VCaP (cell line): ENCODE measurements at regions not wholly inside any gene's neighbourhood (a gene's known extent, or its start where the extent isn't known, plus 50 kb on each side); places are given as distances from the start of the nearest gene placed in this dataset.

Source experiments
- H3K27ac ChIP-seq: fragments of 450-650 bp; 2 replicates; pipeline ENCODE4 v1.5.1; 2017
- TF ChIP-seq, protein P1 (sequence below): fragments of 450-650 bp; conservative IDR thresholded peaks from 2 replicates; pipeline ENCODE4 v1.5.1; 2017; ENCODE audit warnings: mild to moderate bottlenecking, moderate library complexity

DNA sequence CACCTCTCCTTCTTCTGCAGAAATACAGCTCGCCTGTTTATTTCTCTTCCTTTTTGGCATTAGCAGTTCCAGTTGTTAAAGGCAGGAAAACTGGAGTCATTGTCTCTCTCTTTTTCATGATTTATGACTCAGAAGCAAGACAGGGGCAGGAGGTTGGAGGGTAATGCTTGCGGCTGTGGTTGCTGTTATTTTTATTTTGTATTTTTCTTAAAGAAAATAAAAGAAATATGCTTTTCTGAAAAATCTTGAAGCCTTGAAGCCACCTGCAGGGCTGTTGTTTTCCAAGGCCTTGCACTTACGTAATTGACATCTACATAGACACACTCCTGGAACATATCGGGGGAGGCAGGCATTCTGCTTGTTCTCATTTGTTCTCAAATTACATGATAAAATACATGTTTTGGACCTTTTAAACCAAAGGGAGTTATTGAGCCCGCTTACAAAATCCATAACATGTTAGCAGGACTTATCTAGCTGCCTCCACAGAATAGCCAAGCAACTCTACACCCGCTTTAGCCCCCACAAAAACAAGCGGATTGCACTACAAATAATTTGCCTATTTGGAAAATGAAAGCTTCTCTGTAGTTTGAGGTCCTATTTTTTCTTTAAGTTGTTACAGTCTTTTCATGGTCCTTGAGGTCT lies 1004.6 kb upstream of the NR2F2 start:
- no peak overlapping the region for H3K27ac ChIP-seq
- TF ChIP-seq, protein P1, sequence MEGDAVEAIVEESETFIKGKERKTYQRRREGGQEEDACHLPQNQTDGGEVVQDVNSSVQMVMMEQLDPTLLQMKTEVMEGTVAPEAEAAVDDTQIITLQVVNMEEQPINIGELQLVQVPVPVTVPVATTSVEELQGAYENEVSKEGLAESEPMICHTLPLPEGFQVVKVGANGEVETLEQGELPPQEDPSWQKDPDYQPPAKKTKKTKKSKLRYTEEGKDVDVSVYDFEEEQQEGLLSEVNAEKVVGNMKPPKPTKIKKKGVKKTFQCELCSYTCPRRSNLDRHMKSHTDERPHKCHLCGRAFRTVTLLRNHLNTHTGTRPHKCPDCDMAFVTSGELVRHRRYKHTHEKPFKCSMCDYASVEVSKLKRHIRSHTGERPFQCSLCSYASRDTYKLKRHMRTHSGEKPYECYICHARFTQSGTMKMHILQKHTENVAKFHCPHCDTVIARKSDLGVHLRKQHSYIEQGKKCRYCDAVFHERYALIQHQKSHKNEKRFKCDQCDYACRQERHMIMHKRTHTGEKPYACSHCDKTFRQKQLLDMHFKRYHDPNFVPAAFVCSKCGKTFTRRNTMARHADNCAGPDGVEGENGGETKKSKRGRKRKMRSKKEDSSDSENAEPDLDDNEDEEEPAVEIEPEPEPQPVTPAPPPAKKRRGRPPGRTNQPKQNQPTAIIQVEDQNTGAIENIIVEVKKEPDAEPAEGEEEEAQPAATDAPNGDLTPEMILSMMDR = no peak

DNA sequence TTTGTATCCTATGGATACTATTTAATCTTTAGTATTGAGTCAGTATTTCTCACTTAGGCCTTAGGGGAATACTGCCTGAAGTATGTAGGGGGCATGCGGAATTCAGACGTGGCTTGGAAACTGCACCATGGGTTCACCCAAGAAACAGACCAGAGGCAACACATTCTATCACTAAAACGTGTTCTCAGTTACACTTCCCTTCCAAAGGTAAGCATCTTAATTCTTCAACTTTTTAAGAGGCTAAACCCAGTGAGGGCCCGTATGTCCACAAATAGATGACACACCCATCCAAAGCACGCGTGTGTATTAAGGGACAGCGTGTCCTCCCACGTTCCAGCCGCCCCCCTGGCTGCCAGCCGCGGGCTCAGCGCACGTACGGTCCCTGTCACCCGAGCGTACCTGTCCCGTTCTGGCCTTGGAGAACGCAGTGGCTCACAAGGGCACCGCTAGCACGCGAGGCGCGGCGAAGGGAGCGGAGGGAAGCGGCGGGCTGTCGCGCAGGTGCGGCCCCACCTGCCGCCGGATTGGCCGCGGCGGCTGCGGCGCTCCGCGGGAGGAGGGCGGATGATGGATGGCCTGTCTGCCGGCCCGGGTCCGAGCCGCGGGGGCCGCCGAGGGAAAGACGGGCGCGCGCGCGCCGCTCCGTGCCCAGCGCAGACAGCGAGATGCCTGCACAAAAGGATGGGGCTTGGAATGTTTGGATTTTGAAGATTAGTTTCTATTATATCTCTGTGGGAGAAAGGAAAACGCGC lies 1003.9 kb upstream of the NR2F2 start:
- no peak overlapping the region for H3K27ac ChIP-seq
- TF ChIP-seq, protein P1 = no peak

DNA sequence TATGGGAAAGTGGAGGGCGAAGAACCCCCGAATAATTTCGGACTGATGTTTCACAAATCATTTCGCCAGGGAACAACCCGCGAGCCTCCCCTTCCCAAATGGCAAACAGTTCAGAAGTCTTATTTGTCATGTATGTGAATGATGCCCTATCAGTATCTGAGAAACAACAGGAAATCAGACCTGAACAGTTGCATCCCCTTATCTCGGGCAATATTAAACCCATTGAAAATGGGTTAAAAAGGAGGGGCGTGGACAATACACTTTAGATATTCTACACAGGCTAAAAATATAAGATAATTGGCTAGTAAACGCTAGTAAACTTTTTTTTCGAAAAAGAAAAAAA lies 1003.3 kb upstream of the NR2F2 start:
- TF ChIP-seq, protein P1 = no peak
- no peak overlapping the region for H3K27ac ChIP-seq

DNA sequence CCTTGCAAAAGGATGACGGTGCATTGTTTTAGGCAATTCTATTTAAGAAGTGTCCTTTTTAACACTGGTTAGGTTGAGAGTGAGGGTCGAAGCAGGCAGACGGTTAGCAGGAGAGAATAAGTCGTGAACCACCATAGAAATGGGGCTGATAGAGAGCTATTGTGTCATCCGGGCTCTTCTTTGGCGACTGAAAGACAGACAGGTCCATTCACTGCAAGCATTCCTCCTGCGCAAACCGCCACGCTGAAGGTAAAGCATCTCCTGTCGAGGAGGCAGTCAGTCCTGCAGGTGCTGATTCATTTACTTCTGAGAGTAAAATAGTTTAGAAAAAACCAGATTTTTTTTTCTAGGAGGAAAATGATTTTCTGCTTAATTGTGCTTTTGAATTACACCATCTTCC lies 1002.8 kb upstream of the NR2F2 start:
- TF ChIP-seq, protein P1 = no peak

DNA sequence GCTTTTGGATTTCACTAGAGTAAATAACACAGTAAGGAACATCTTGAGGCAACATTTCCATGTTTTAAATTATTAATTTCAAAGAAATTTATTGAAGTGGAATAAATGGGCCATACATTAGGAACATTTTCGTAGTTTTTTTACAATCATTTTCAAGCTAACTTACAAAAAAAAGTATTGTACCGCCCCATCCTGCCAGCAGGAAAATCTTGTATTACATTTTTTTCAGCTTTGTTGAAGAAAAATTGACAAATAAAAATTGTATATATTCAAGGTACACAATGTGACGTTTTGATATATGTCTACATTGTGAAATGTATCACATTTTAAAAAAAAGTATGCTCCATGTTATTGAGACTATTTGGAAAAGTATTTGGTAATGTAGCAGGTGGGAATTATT lies 1001.9 kb upstream of the NR2F2 start:
- no peak overlapping the region for H3K27ac ChIP-seq
- TF ChIP-seq, protein P1 = no peak

More for the DNA sequence above, 1002.8 kb upstream of the NR2F2 start:
- H3K27ac ChIP-seq = no peak overlapping the region

DNA sequence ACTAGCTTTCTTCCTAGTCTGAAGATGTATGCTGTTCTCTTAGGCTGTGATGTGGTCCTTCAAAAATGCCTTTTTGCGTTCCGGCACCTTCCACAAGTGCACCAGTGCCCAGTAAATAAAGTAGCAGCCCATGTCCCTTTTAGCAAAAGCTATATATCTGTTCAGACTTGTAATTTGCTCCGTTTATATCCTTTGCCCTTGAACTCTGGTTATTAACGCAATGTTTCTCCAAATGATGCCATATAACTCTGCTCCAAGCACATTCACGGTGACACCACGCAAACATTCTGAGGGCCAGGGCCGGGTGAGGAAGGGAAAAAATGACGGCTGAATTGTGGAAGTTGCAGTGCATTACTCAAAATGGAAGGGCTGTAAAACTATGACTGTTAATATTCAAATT lies 1001.1 kb upstream of the NR2F2 start:
- TF ChIP-seq, protein P1 = no peak
- H3K27ac ChIP-seq = no peak overlapping the region

DNA sequence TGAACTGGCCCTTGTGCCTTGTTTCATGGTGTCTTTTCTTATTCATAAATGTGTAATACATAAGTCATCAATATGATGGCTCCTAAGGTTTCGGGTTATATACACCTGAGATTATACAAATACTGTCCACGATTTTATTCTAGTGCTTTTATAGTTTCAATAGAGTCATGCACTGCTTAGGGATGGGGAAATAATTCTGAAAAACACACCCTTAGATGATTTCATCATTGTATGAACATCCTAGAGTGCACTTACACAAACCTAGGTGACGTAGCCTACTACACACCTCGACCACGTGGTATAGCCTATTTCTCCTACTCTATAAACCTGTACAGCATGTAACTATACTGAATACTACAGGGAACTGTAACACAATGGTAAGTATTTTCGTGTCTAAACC lies 988.8 kb upstream of the NR2F2 start:
- H3K27ac ChIP-seq = no peak overlapping the region
- TF ChIP-seq, protein P1 = no peak
